ENCODE measurements at regions not wholly inside any gene's neighbourhood (a gene's known extent, or its start where the extent isn't known, plus 50 kb on each side); places are given as distances from the start of the nearest gene placed in this dataset.

DNA sequence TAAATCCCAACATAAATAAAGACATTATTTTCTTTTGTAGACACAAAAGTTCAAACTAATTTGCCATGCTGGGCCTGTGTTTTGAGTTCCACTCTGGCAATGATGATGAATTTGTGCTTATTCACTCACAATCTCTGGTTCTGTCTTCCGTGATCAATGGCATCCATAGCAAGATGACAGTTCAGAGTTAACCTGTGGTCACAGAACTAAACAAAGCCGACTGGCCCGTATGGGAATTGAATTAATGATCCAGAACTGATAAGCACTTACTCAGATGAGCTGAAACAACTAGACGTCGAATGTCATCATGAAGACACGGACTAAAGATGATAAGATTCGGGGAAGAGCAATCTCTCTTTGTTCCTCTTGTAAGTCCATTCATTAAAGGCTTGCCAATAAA is 81.6 kb downstream of the CAPZA3 start:
- 21% methylated on average over 7 of the region's 7 CpGs for WGBS (ENCODE audit: insufficient coverage, low coverage, missing lambda C conversion rate)
- H3K27ac ChIP-seq (ENCODE audit: extremely low read depth, low read depth, low read length) = no peak overlapping the region
- intact Hi-C loops (cut with micrococcal nuclease) (no loop called here), in situ Hi-C loops (cut with MboI) (no loop called here)
- H3K79me2 ChIP-seq (ENCODE audit: control insufficient read depth, insufficient read depth, low read length) = no peaks in the 10 kb centered on the region
- ChIA-PET CTCF (ENCODE audit: low intra/inter-chr PET ratio) (no interaction called here), POLR2A (no interaction called here)
- peaks cover 0 to 8% of the 10 kb centered on the region in 2 experiments; a peak in 3 of 5 replicates for H3K4me1 ChIP-seq (replicated peaks in 1 of 2; ENCODE audit: control insufficient read depth in 2 of 2, insufficient read depth in 2 of 2, low read length in 2 of 2)
- TF ChIP-seq ZNF76 (CRISPR knock-in tag; IDR thresholded peaks at IDR 0.05; ENCODE audit: borderline replicate concordance) (no peak), ELF1 (tag; IDR thresholded peaks at IDR 0.05) (no peak), COPS2 (conservative IDR thresholded peaks at IDR 0.05) (no peak), ZNF354B (CRISPR knock-in tag; IDR thresholded peaks at IDR 0.05) (no peak), TAF1 (IDR thresholded peaks at IDR 0.05; ENCODE audit: control insufficient read depth, extremely low read depth, insufficient read depth, low read length, severe bottlenecking) (no peak), CBX3 (IDR thresholded peaks at IDR 0.05; ENCODE audit: borderline replicate concordance in 1 of 2, low read length in 2 of 2) (no peak)
- DNase-seq (ENCODE audit: extremely low read depth in 1 of 4, low spot score in 3 of 4) (no peak), FAIRE-seq (no peak), ATAC-seq (no peak)
- no peak overlapping the region for H2AFZ ChIP-seq (ENCODE audit: low read depth, low read length)
- H3K4me2 ChIP-seq (ENCODE audit: insufficient read depth, low read length) = no peak overlapping the region
- no peak overlapping the region for H3K4me3 ChIP-seq
- no TSS peak for BruUV-seq (replicated peaks)
- no peaks in the 10 kb centered on the region for H4K20me1 ChIP-seq (replicated peaks; ENCODE audit: control insufficient read depth, insufficient read depth, low read length)
- H3K9me1 ChIP-seq (ENCODE audit: control insufficient read depth, insufficient read depth, low read length) = no peaks in the 10 kb centered on the region
- no peaks in the 10 kb centered on the region for H3K36me3 ChIP-seq (ENCODE audit: control insufficient read depth, insufficient read depth, low read length)
- no peaks in the 10 kb centered on the region for H3K9me3 ChIP-seq (replicated peaks; ENCODE audit: control insufficient read depth, insufficient read depth, low read depth, low read length)
- H3K27me3 ChIP-seq (ENCODE audit: control insufficient read depth in 2 of 2, insufficient read depth in 2 of 2, low read length in 2 of 2) = no peaks in the 10 kb centered on the region
- no peak overlapping the region for H3K9ac ChIP-seq (ENCODE audit: insufficient read depth in 1 of 2, low read depth in 2 of 2, low read length in 2 of 2)

- Histone ChIP-seq H3K9ac (ENCODE audit: insufficient read depth in 1 of 2, low read depth in 2 of 2, low read length in 2 of 2) (no peak overlapping the region), H2AFZ (ENCODE audit: low read depth, low read length) (no peak overlapping the region), H3K4me2 (ENCODE audit: insufficient read depth, low read length) (no peak overlapping the region), H3K9me1 (ENCODE audit: control insufficient read depth, insufficient read depth, low read length) (no peaks in the 10 kb centered on the region), H3K4me1 (replicated peaks in 1 of 2; ENCODE audit: control insufficient read depth in 2 of 2, insufficient read depth in 2 of 2, low read length in 2 of 2) (peaks cover 0 to 25% of the 10 kb centered on the region in 2 experiments; a peak in 3 of 5 replicates), H3K27me3 (ENCODE audit: control insufficient read depth in 2 of 2, insufficient read depth in 2 of 2, low read length in 2 of 2) (no peaks in the 10 kb centered on the region), H3K36me3 (ENCODE audit: control insufficient read depth, insufficient read depth, low read length) (no peaks in the 10 kb centered on the region), H4K20me1 (replicated peaks; ENCODE audit: control insufficient read depth, insufficient read depth, low read length) (no peaks in the 10 kb centered on the region), H3K4me3 (no peak overlapping the region), H3K9me3 (replicated peaks; ENCODE audit: control insufficient read depth, insufficient read depth, low read depth, low read length) (0 out of 2 replicates have a peak, but pooled peaks cover 2% of the 10 kb centered on the region), H3K79me2 (ENCODE audit: control insufficient read depth, insufficient read depth, low read length) (no peaks in the 10 kb centered on the region), H3K27ac (ENCODE audit: extremely low read depth, low read depth, low read length) (no peak overlapping the region)
- no peak for ATAC-seq
- TF ChIP-seq C11orf30 (IDR thresholded peaks at IDR 0.05; ENCODE audit: low read depth) (0 out of 2 replicates have a peak, but pooled peaks have one; percentile 13), POLR3G (IDR thresholded peaks at IDR 0.05; ENCODE audit: extremely low read depth, insufficient read length, insufficient replicate concordance) (no peak), ZNF316 (IDR thresholded peaks at IDR 0.05) (peak; percentile 39; the same call in 1 of the 2 replicates)
- FAIRE-seq = no peak
- in situ Hi-C loops (cut with MboI) = no loop called here
- 70% methylated on average over 1 of the region's 1 CpG for WGBS (ENCODE audit: insufficient coverage, low coverage, missing lambda C conversion rate)
- ChIA-PET CTCF (ENCODE audit: low intra/inter-chr PET ratio) (no interaction called here), POLR2A (no interaction called here)
- BruUV-seq (replicated peaks) = no TSS peak
- DNase-seq (ENCODE audit: extremely low read depth in 1 of 4, low spot score in 3 of 4) = no peak
- intact Hi-C loops (cut with micrococcal nuclease) = no loop called here
These were observed 85.5 kb downstream of the CAPZA3 start for GRCh38 chr12:18823461-18823860.

All from K562 (cell line).